IgD-negative memory B cell (primary cell): ENCODE measurements at regions not wholly inside any gene's neighbourhood (a gene's known extent, or its start where the extent isn't known, plus 50 kb on each side); places are given as distances from the start of the nearest gene placed in this dataset.

ENCODE experiments used
- H3K27ac Mint-ChIP-seq, 3 donors: one replicate each; pipeline ENCODE4 v1.8.0; 2020 to 2022; ENCODE audit warnings: mild to moderate bottlenecking in 3 of 3, mixed read lengths in 3 of 3, moderate library complexity in 1 of 3
- H3K27me3 Mint-ChIP-seq: one replicate; pipeline ENCODE4 v1.8.0; 2021; ENCODE audit warnings: mixed read lengths
- H3K36me3 Mint-ChIP-seq: one replicate; pipeline ENCODE4 v1.8.0; 2020; ENCODE audit warnings: mild to moderate bottlenecking, mixed read lengths
- H3K4me1 Mint-ChIP-seq, 3 donors: one replicate each; pipeline ENCODE4 v1.8.0; 2020 to 2022; ENCODE audit warnings: mixed read lengths in 3 of 3, mild to moderate bottlenecking in 1 of 3
- H3K4me3 Mint-ChIP-seq, 4 donors: one replicate each; pipeline ENCODE4 v1.8.0; 2020 to 2022; ENCODE audit warnings: mild to moderate bottlenecking in 4 of 4, mixed read lengths in 4 of 4, moderate library complexity in 3 of 4
- H3K9me3 Mint-ChIP-seq, 3 donors: one replicate each; pipeline ENCODE4 v1.8.0; 2020 to 2021; ENCODE audit warnings: mixed read lengths in 3 of 3, mild to moderate bottlenecking in 1 of 3

- Mint-ChIP-seq H3K36me3 (no peaks in the 10 kb centered on the region), H3K9me3 (peaks cover 0 to 4% (median 2%) of the 10 kb centered on the region in 3 donors), H3K27me3 (peaks cover 2% of the 10 kb centered on the region), H3K4me1 (no peaks in the 10 kb centered on the region), H3K4me3 (no peak overlapping the region), H3K27ac (no peak overlapping the region)
These were observed 294.2 kb downstream of the GPATCH2 start for GRCh38 chr1:217336724-217337123.

DNA sequence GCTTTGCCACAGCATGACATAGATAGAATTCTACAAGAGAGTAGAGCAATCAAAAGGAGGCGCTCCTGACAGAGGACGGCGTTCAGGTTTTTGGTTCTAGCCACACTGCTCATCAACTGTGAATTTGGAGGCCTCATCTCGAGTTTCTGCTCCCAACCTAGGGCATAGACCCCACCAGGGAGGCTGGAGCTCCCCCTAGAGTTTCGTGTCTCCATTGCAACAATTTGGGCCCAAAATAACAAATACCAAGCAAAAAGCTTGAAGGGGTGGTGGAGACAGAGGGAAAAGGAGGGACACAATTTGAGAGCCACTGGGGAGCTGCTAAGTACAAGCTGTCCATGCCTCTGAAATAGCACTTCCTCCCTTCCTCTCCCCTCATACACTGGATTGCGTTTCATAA is 297.0 kb downstream of the GPATCH2 start:
- H3K36me3 Mint-ChIP-seq = no peaks in the 10 kb centered on the region
- no peaks in the 10 kb centered on the region for H3K4me1 Mint-ChIP-seq
- H3K9me3 Mint-ChIP-seq = peaks cover 4 to 7% (median 5%) of the 10 kb centered on the region in 3 donors
- peaks cover 2% of the 10 kb centered on the region for H3K27me3 Mint-ChIP-seq
- no peak overlapping the region for H3K27ac Mint-ChIP-seq
- H3K4me3 Mint-ChIP-seq = no peak overlapping the region

DNA sequence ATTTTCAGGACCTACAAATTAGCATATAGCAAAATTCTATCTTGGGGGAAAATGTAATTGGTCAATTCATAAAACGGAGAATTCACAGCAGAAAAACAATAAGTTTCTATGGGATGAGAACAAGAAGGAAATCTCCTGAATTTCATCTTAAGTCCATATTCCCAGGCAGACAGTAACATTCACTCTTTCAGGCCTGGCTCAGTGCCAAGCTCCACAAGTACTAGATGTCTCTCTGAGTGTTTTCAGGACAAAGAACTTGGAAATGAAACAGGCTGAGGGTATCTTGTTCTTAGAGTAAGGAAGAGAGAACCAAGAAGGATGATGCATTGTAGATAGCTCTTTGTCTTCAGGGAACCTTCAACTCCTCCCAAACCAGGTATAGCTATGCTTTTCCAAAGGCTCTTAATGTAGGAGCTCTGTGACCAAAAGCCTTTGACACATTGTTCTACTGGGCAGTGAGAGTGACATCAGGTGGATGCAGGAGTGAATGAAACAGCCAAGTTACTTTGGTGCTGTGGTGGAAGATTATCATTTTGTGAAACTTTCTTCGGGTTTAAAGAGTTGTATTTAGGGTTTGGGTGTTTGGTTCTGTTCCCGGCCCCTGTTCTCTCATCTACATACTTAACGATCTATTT is 298.3 kb downstream of the GPATCH2 start:
- no peaks in the 10 kb centered on the region for H3K4me1 Mint-ChIP-seq
- peaks cover 5 to 7% (median 5%) of the 10 kb centered on the region in 3 donors for H3K9me3 Mint-ChIP-seq
- peaks cover 2% of the 10 kb centered on the region for H3K27me3 Mint-ChIP-seq
- H3K4me3 Mint-ChIP-seq = no peak overlapping the region
- no peaks in the 10 kb centered on the region for H3K36me3 Mint-ChIP-seq
- no peak overlapping the region for H3K27ac Mint-ChIP-seq

DNA sequence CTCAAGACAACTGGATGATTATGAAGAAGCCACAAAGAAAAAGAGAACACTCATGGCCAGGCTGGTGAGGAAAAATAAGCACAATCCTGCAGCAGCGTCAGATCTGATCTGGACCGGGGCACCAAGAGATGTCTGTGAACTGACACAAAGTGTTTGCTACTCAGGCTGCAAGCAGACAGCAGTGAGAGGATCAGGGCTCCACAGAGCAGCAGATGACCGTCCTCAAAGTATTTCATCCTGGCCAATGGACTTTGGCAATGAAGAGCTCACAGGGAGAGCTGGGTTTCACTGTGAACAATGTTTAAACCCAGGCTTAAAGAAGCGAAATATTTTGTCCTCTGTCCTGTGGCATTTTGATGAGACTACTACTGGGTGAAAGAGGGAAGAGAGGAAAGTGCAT is 299.2 kb downstream of the GPATCH2 start:
- Mint-ChIP-seq H3K4me1 (no peaks in the 10 kb centered on the region), H3K4me3 (no peak overlapping the region), H3K36me3 (no peaks in the 10 kb centered on the region)

DNA sequence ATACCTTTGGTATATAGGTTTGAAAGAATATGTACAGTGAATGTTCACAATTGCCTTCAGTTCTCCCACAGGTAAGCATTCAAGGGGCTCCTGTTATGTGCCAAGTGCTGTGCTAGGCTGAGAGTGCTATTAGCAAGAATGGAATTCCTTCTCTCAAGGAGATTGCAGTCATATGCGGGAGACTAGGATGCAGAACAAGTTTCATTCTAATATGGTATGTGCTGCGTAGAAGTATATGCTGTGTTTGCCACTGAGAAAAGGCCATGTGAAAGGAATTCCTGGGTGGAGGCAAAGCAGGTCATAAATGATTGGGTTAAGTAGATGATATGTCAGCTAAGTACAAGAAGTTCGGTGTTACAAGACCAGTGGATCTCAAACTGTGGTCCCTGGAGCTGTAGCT is 303.0 kb downstream of the GPATCH2 start:
- Mint-ChIP-seq H3K4me3 (no peak overlapping the region), H3K9me3 (peaks cover 3 to 5% (median 3%) of the 10 kb centered on the region in 3 donors), H3K27me3 (no peaks in the 10 kb centered on the region), H3K27ac (no peak overlapping the region), H3K36me3 (no peaks in the 10 kb centered on the region), H3K4me1 (peaks cover 0 to 3% (median 0%) of the 10 kb centered on the region in 3 donors)

More for the DNA sequence above, 299.2 kb downstream of the GPATCH2 start:
- H3K27ac Mint-ChIP-seq = no peak overlapping the region
- H3K27me3 Mint-ChIP-seq = peaks cover 2% of the 10 kb centered on the region
- peaks cover 5 to 6% (median 5%) of the 10 kb centered on the region in 3 donors for H3K9me3 Mint-ChIP-seq

DNA sequence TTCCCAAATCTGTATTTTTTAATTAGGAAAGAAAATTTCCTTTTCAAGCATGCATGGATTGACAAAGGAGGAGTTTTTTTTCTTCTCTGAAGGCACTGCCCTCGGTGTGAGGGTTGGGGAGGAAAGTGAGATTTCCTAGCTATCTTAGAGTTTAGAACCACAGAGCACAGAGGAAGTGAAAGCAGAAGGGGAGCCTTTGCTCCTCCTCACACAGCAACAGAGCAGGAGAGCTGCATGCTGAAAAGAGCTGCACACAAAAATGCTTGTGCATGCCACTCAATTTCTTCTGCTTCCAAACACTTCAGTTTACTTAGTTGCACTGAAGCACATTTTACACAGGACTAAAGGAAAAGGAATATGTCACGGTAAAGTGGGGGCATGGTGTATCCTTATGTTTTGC is 308.1 kb downstream of the GPATCH2 start:
- peaks cover 0 to 2% (median 0%) of the 10 kb centered on the region in 3 donors for H3K9me3 Mint-ChIP-seq
- H3K36me3 Mint-ChIP-seq = no peaks in the 10 kb centered on the region
- H3K4me1 Mint-ChIP-seq = peaks cover 0 to 7% (median 0%) of the 10 kb centered on the region in 3 donors
- H3K27me3 Mint-ChIP-seq = no peaks in the 10 kb centered on the region
- no peak overlapping the region for H3K27ac Mint-ChIP-seq
- H3K4me3 Mint-ChIP-seq = no peak overlapping the region

GRCh38 chr1:217315346-217315745 is 315.5 kb downstream of the GPATCH2 start:
- no peak overlapping the region for H3K4me3 Mint-ChIP-seq
- no peaks in the 10 kb centered on the region for H3K36me3 Mint-ChIP-seq
- H3K27me3 Mint-ChIP-seq = no peaks in the 10 kb centered on the region

GRCh38 chr1:217313096-217313495 is 317.8 kb downstream of the GPATCH2 start:
- Mint-ChIP-seq H3K36me3 (no peaks in the 10 kb centered on the region), H3K27me3 (no peaks in the 10 kb centered on the region), H3K27ac (no peak overlapping the region), H3K4me1 (no peaks in the 10 kb centered on the region), H3K9me3 (no peaks in the 10 kb centered on the region), H3K4me3 (no peak overlapping the region)

More at GRCh38 chr1:217315346-217315745, 315.5 kb downstream of the GPATCH2 start:
- Mint-ChIP-seq H3K27ac (no peak overlapping the region), H3K9me3 (no peaks in the 10 kb centered on the region), H3K4me1 (no peaks in the 10 kb centered on the region)

- Mint-ChIP-seq H3K4me3 (no peak overlapping the region), H3K36me3 (no peaks in the 10 kb centered on the region), H3K9me3 (no peaks in the 10 kb centered on the region), H3K27me3 (no peaks in the 10 kb centered on the region), H3K27ac (no peak overlapping the region), H3K4me1 (no peaks in the 10 kb centered on the region)
These were observed 319.1 kb downstream of the GPATCH2 start for GRCh38 chr1:217311766-217312165.

GRCh38 chr1:217311269-217311668 is 319.6 kb downstream of the GPATCH2 start:
- Mint-ChIP-seq H3K27me3 (peaks cover 2% of the 10 kb centered on the region), H3K4me3 (no peak overlapping the region), H3K27ac (no peak overlapping the region)

GRCh38 chr1:217281332-217281731 is 349.6 kb downstream of the GPATCH2 start:
- Mint-ChIP-seq H3K27ac (peak overlapping the region in 1 of 3 donors; percentile 76), H3K36me3 (no peaks in the 10 kb centered on the region), H3K4me1 (no peaks in the 10 kb centered on the region), H3K27me3 (peaks cover 2% of the 10 kb centered on the region), H3K9me3 (peaks cover 0 to 1% (median 0%) of the 10 kb centered on the region in 3 donors), H3K4me3 (no peak overlapping the region)

More at GRCh38 chr1:217311269-217311668, 319.6 kb downstream of the GPATCH2 start:
- Mint-ChIP-seq H3K9me3 (peaks cover 0 to 2% (median 0%) of the 10 kb centered on the region in 3 donors), H3K36me3 (no peaks in the 10 kb centered on the region), H3K4me1 (no peaks in the 10 kb centered on the region)

- Mint-ChIP-seq H3K4me1 (no peaks in the 10 kb centered on the region), H3K4me3 (no peak overlapping the region), H3K36me3 (no peaks in the 10 kb centered on the region), H3K9me3 (peaks cover 0 to 8% (median 3%) of the 10 kb centered on the region in 3 donors), H3K27me3 (no peaks in the 10 kb centered on the region), H3K27ac (no peak overlapping the region)
These were observed 355.1 kb downstream of the GPATCH2 start for GRCh38 chr1:217275655-217276398.

GRCh38 chr1:217274927-217275654 is 355.8 kb downstream of the GPATCH2 start:
- H3K27me3 Mint-ChIP-seq = no peaks in the 10 kb centered on the region
- no peaks in the 10 kb centered on the region for H3K36me3 Mint-ChIP-seq
- no peak overlapping the region for H3K27ac Mint-ChIP-seq
- H3K4me1 Mint-ChIP-seq = no peaks in the 10 kb centered on the region
- H3K4me3 Mint-ChIP-seq = no peak overlapping the region
- peaks cover 0 to 8% (median 3%) of the 10 kb centered on the region in 3 donors for H3K9me3 Mint-ChIP-seq

GRCh38 chr1:217274416-217274815 is 356.5 kb downstream of the GPATCH2 start:
- no peaks in the 10 kb centered on the region for H3K27me3 Mint-ChIP-seq
- no peak overlapping the region for H3K27ac Mint-ChIP-seq
- peaks cover 0 to 8% (median 3%) of the 10 kb centered on the region in 3 donors for H3K9me3 Mint-ChIP-seq

GRCh38 chr1:217273866-217274265 is 357.0 kb downstream of the GPATCH2 start:
- H3K4me3 Mint-ChIP-seq = no peak overlapping the region
- H3K27me3 Mint-ChIP-seq = no peaks in the 10 kb centered on the region
- H3K4me1 Mint-ChIP-seq = no peaks in the 10 kb centered on the region
- peaks cover 0 to 8% (median 3%) of the 10 kb centered on the region in 3 donors for H3K9me3 Mint-ChIP-seq
- H3K27ac Mint-ChIP-seq = peak overlapping the region in 1 of 3 donors; percentile 45
- H3K36me3 Mint-ChIP-seq = no peaks in the 10 kb centered on the region

More at GRCh38 chr1:217274416-217274815, 356.5 kb downstream of the GPATCH2 start:
- Mint-ChIP-seq H3K4me1 (no peaks in the 10 kb centered on the region), H3K36me3 (no peaks in the 10 kb centered on the region), H3K4me3 (no peak overlapping the region)
